Hepatocyte (in vitro differentiated cells): ENCODE measurements at regions not wholly inside any gene's neighbourhood (a gene's known extent, or its start where the extent isn't known, plus 50 kb on each side); places are given as distances from the start of the nearest gene placed in this dataset.

Experiments used
- DNase-seq: peaks from one replicate; pipeline ENCODE4 v3.0.0-alpha.2; 2016; ENCODE audit warnings: low spot score
- H2AFZ ChIP-seq: fragments of 200-600 bp; sonication (generic); 2 replicates; pipeline ENCODE4 v1.6.0; 2016; ENCODE audit warnings: antibody characterized with exemption, mild to moderate bottlenecking
- H3K27ac ChIP-seq: fragments of 200-600 bp; sonication (generic); 2 replicates; pipeline ENCODE4 v1.5.1; 2016; ENCODE audit warnings: mild to moderate bottlenecking
- H3K27me3 ChIP-seq: fragments of 200-600 bp; sonication (generic); 2 replicates; pipeline ENCODE4 v1.6.1; 2016
- H3K36me3 ChIP-seq: fragments of 200-600 bp; sonication (generic); replicated peaks from 2 replicates; pipeline ENCODE4 v1.5.1; 2016; ENCODE audit warnings: low read depth; ENCODE audit not compliant: insufficient read depth
- H3K4me1 ChIP-seq: fragments of 200-600 bp; sonication (generic); 2 replicates; pipeline ENCODE4 v1.5.1; 2016; ENCODE audit warnings: mild to moderate bottlenecking, moderate library complexity; ENCODE audit not compliant: insufficient read depth
- H3K4me2 ChIP-seq: fragments of 200-600 bp; sonication (generic); 2 replicates; pipeline ENCODE4 v1.6.0; 2016
- H3K4me3 ChIP-seq: fragments of 200-600 bp; sonication (generic); 2 replicates; pipeline ENCODE4 v1.5.1; 2016; ENCODE audit warnings: mild to moderate bottlenecking
- H3K79me2 ChIP-seq: fragments of 200-600 bp; sonication (generic); 2 replicates; pipeline ENCODE4 v1.6.0; 2017; ENCODE audit warnings: mild to moderate bottlenecking
- H3K9me2 ChIP-seq: fragments of 200-600 bp; sonication (generic); replicated peaks from 2 replicates; pipeline ENCODE4 v1.6.0; 2017; ENCODE audit warnings: mild to moderate bottlenecking; ENCODE audit not compliant: insufficient read depth
- H3K9me3 ChIP-seq: fragments of 200-600 bp; sonication (generic); 2 replicates; pipeline ENCODE4 v1.5.1; 2016; ENCODE audit warnings: low read depth, mild to moderate bottlenecking
- H4K20me1 ChIP-seq: fragments of 200-600 bp; sonication (generic); 2 replicates; pipeline ENCODE4 v1.6.0; 2016; ENCODE audit warnings: mild to moderate bottlenecking; ENCODE audit not compliant: insufficient read depth, poor library complexity, severe bottlenecking
- CTCF ChIP-seq: fragments of 200-600 bp; sonication (generic); IDR thresholded peaks from 2 replicates; pipeline ENCODE4 v1.5.1; 2016; ENCODE audit warnings: antibody characterized with exemption, mild to moderate bottlenecking; ENCODE audit not compliant: poor library complexity
- EZH2 ChIP-seq: fragments of 200-600 bp; sonication (generic); IDR thresholded peaks from 2 replicates; pipeline ENCODE4 v1.6.1; 2016; ENCODE audit warnings: antibody characterized with exemption, mild to moderate bottlenecking, borderline replicate concordance
- EZH2phosphoT487 ChIP-seq: fragments of 200-600 bp; sonication (generic); IDR thresholded peaks from one replicate; pipeline ENCODE4 v1.6.1; 2018; ENCODE audit warnings: antibody characterized with exemption, mild to moderate bottlenecking, low read depth, moderate library complexity; ENCODE audit not compliant: unreplicated experiment, severe bottlenecking
- WGBS: methylation state at CpG from one replicate; pipeline ENCODE4 v1.1.6; 2016; ENCODE audit warnings: low lambda C conversion rate; ENCODE audit errors: missing lambda C conversion rate; 5-methylcytosine and 5-hydroxymethylcytosine counted together

- WGBS: 60% methylated on average over 9 of the region's 9 CpGs
- Histone ChIP-seq H3K79me2 (no peaks in the 10 kb centered on the region), H3K4me2 (no peak overlapping the region), H4K20me1 (no peaks in the 10 kb centered on the region), H3K4me1 (peaks cover 13% of the 10 kb centered on the region), H3K9me2 (no peaks in the 10 kb centered on the region), H3K9me3 (no peaks in the 10 kb centered on the region), H3K27ac (no peak overlapping the region), H3K27me3 (no peaks in the 10 kb centered on the region), H2AFZ (no peak overlapping the region), H3K36me3 (no peaks in the 10 kb centered on the region), H3K4me3 (no peak overlapping the region)
- no peak for TF ChIP-seq CTCF
- TF ChIP-seq EZH2phosphoT487: no peak
- TF ChIP-seq EZH2: no peak
- no peak for DNase-seq
Measured at GRCh38 chr10:78980354-78980753, 88.4 kb upstream of the ZMIZ1 start.

GRCh38 chr10:78980815-78981214 is 88.0 kb upstream of the ZMIZ1 start:
- Histone ChIP-seq H3K27ac (no peak overlapping the region), H3K4me2 (no peak overlapping the region), H3K79me2 (no peaks in the 10 kb centered on the region), H3K27me3 (no peaks in the 10 kb centered on the region), H2AFZ (no peak overlapping the region), H3K9me3 (no peaks in the 10 kb centered on the region), H3K9me2 (no peaks in the 10 kb centered on the region), H3K4me3 (no peak overlapping the region), H3K36me3 (no peaks in the 10 kb centered on the region), H4K20me1 (no peaks in the 10 kb centered on the region), H3K4me1 (peaks cover 13% of the 10 kb centered on the region)
- DNase-seq: no peak
- WGBS: 90% methylated on average over 5 of the region's 5 CpGs
- TF ChIP-seq EZH2: no peak
- TF ChIP-seq EZH2phosphoT487: no peak
- TF ChIP-seq CTCF: no peak

- 73% methylated on average over 6 of the region's 6 CpGs for WGBS
- Histone ChIP-seq H3K36me3 (no peaks in the 10 kb centered on the region), H3K27ac (no peak overlapping the region)
Measured at GRCh38 chr10:78981257-78981969, 87.4 kb upstream of the ZMIZ1 start.

More at GRCh38 chr10:78981257-78981969, 87.4 kb upstream of the ZMIZ1 start:
- Histone ChIP-seq H3K27me3 (no peaks in the 10 kb centered on the region), H3K9me2 (no peaks in the 10 kb centered on the region), H3K79me2 (no peaks in the 10 kb centered on the region), H4K20me1 (no peaks in the 10 kb centered on the region), H3K4me3 (no peak overlapping the region), H3K9me3 (no peaks in the 10 kb centered on the region), H3K4me2 (no peak overlapping the region), H3K4me1 (peaks cover 16% of the 10 kb centered on the region), H2AFZ (no peak overlapping the region)
- no peak for DNase-seq
- TF ChIP-seq EZH2 (no peak), CTCF (no peak), EZH2phosphoT487 (no peak)
